IMR-90 (cell line): ENCODE measurements at regions not wholly inside any gene's neighbourhood (a gene's known extent, or its start where the extent isn't known, plus 50 kb on each side); places are given as distances from the start of the nearest gene placed in this dataset.

Experiments
- ATAC-seq: fragments of 200-7000 bp; cut with Tn5 transposase; 2 replicates; pipeline ENCODE4 v1.9.1; 2020; ENCODE audit warnings: low read depth, mild to moderate bottlenecking, moderate library complexity
- BruUV-seq: library from RNA; stranded (reverse); fragments of 400-500 nt; replicated peaks from 2 replicates; lab custom pipeline; 2021; lab: Mats Ljungman, UMichigan
- CTCF ChIA-PET: fragments of 300-600 bp; formaldehyde crosslinking; extraction: SDS; loops from one replicate; lab custom pipeline; 2021; ENCODE audit warnings: antibody characterized with exemption; lab: Yijun Ruan, JAX
- POLR2A ChIA-PET: fragments of 300-600 bp; sonication (Branson Sonifier 250); formaldehyde crosslinking; loops from one replicate; lab custom pipeline; 2022; ENCODE audit warnings: antibody characterized with exemption; ENCODE audit not compliant: unreplicated experiment; lab: Charles Lee
- DNase-seq: peaks from one replicate; pipeline ENCODE4 v3.0.0; 2013
- H2AFZ ChIP-seq: replicated peaks from 2 replicates; pipeline ENCODE3; 2013; ENCODE audit warnings: low read length, mild to moderate bottlenecking; ENCODE audit not compliant: poor library complexity
- H2AK5ac ChIP-seq: 2 replicates; pipeline ENCODE4 v1.6.1; 2013; ENCODE audit warnings: low read depth, low read length, inconsistent platforms
- H2AK9ac ChIP-seq: replicated peaks from 2 replicates; pipeline ENCODE3; 2013; ENCODE audit warnings: mild to moderate bottlenecking, low read depth, low read length, moderate library complexity; ENCODE audit not compliant: poor library complexity
- H2BK120ac ChIP-seq: 2 replicates; pipeline ENCODE4 v1.6.1; 2013; ENCODE audit warnings: low read depth, low read length, inconsistent platforms
- H2BK15ac ChIP-seq: 3 replicates; pipeline ENCODE4 v1.6.1; 2013; ENCODE audit warnings: low read depth, low read length, inconsistent platforms
- H2BK20ac ChIP-seq: 2 replicates; pipeline ENCODE4 v1.6.1; 2013; ENCODE audit warnings: low read depth, mild to moderate bottlenecking, inconsistent platforms, low read length, moderate library complexity
- H2BK5ac ChIP-seq: 2 replicates; pipeline ENCODE4 v1.6.1; 2013; ENCODE audit warnings: mild to moderate bottlenecking, low read depth, low read length, inconsistent platforms; ENCODE audit not compliant: poor library complexity, severe bottlenecking
- H3K14ac ChIP-seq: replicated peaks from 2 replicates; pipeline ENCODE4 v1.6.1; 2013; ENCODE audit warnings: low read depth, low read length, inconsistent platforms
- H3K18ac ChIP-seq: 2 replicates; pipeline ENCODE4 v1.6.1; 2013; ENCODE audit warnings: low read depth, low read length, control low read depth
- H3K23ac ChIP-seq: 2 replicates; pipeline ENCODE4 v1.6.1; 2013; ENCODE audit warnings: low read depth, low read length, inconsistent platforms
- H3K27ac ChIP-seq: 2 replicates; pipeline ENCODE4 v1.5.1; 2013; ENCODE audit warnings: mild to moderate bottlenecking, control low read depth, low read length; ENCODE audit not compliant: insufficient read depth
- H3K27me3 ChIP-seq: 2 replicates; pipeline ENCODE4 v1.6.1; 2013; ENCODE audit warnings: low read length; ENCODE audit not compliant: control insufficient read depth, insufficient read depth
- H3K36me3 ChIP-seq: 2 replicates; pipeline ENCODE4 v1.6.1; 2013; ENCODE audit warnings: low read length, mixed read lengths; ENCODE audit not compliant: control insufficient read depth, insufficient read depth
- H3K4ac ChIP-seq: 2 replicates; pipeline ENCODE4 v1.6.1; 2013; ENCODE audit warnings: low read depth, low read length, inconsistent platforms
- H3K4me1 ChIP-seq: 2 replicates; pipeline ENCODE4 v1.6.1; 2013; ENCODE audit warnings: low read length, mixed read lengths; ENCODE audit not compliant: control insufficient read depth, insufficient read depth
- H3K4me2 ChIP-seq: 2 replicates; pipeline ENCODE4 v1.6.1; 2013; ENCODE audit warnings: low read depth, mild to moderate bottlenecking, control low read depth, low read length, moderate library complexity
- H3K4me3 ChIP-seq: 2 replicates; pipeline ENCODE4 v1.5.1; 2013; ENCODE audit warnings: low read depth, mild to moderate bottlenecking, control low read depth, low read length, moderate library complexity; ENCODE audit not compliant: insufficient read depth
- H3K56ac ChIP-seq: 2 replicates; pipeline ENCODE4 v1.6.1; 2013; ENCODE audit warnings: low read length, inconsistent platforms; ENCODE audit not compliant: insufficient read depth; ENCODE audit errors: extremely low read depth
- H3K79me1 ChIP-seq, 2 experiments: 2 replicates each; pipeline ENCODE4 v1.6.1; 2013; ENCODE audit warnings: low read length in 2 of 2, inconsistent platforms in 1 of 2, low read depth in 1 of 2
- H3K9ac ChIP-seq: 2 replicates; pipeline ENCODE4 v1.6.1; 2013; ENCODE audit warnings: low read depth, low read length, control low read depth
- H3K9me1 ChIP-seq: 2 replicates; pipeline ENCODE4 v1.6.1; 2013; ENCODE audit warnings: low read length, inconsistent platforms; ENCODE audit not compliant: insufficient read depth
- H3K9me3 ChIP-seq: 2 replicates; pipeline ENCODE4 v1.6.1; 2013; ENCODE audit warnings: low read length; ENCODE audit not compliant: control insufficient read depth, insufficient read depth
- H4K20me1 ChIP-seq: 2 replicates; pipeline ENCODE4 v1.6.1; 2013; ENCODE audit warnings: low read length, inconsistent platforms; ENCODE audit not compliant: insufficient read depth
- H4K5ac ChIP-seq: 2 replicates; pipeline ENCODE4 v1.6.1; 2013; ENCODE audit warnings: mild to moderate bottlenecking, low read depth, low read length, control low read depth
- H4K8ac ChIP-seq, 2 experiments: 2 replicates each; pipeline ENCODE4 v1.6.1; 2013; ENCODE audit warnings: low read depth in 2 of 2, low read length in 2 of 2, control low read depth in 1 of 2, inconsistent platforms in 1 of 2
- H4K91ac ChIP-seq: 2 replicates; pipeline ENCODE4 v1.6.1; 2013; ENCODE audit warnings: low read depth, low read length, inconsistent platforms; ENCODE audit not compliant: insufficient read depth
- BHLHE40 ChIP-seq: fragments of 150-350 bp; IDR thresholded peaks from 2 replicates; pipeline ENCODE4 v1.6.1; 2016; ENCODE audit warnings: mild to moderate bottlenecking, low read depth, low read length
- CEBPB ChIP-seq: IDR thresholded peaks from 2 replicates; pipeline ENCODE4 v1.6.1; 2012; ENCODE audit warnings: low read depth, low read length, improper control_type of control experiment
- CHD1 ChIP-seq: IDR thresholded peaks from 2 replicates; pipeline ENCODE4 v1.6.1; 2012; ENCODE audit warnings: low read depth, low read length, improper control_type of control experiment
- CTCF ChIP-seq: conservative IDR thresholded peaks from 2 replicates; pipeline ENCODE4 v1.5.1; 2012; ENCODE audit warnings: mild to moderate bottlenecking, low read depth, low read length, improper control_type of control experiment
- ELK1 ChIP-seq: fragments of 150-350 bp; IDR thresholded peaks from 2 replicates; pipeline ENCODE4 v1.6.1; 2016; ENCODE audit warnings: low read depth, mild to moderate bottlenecking, low read length, moderate library complexity, borderline replicate concordance
- FOS ChIP-seq: fragments of 150-350 bp; IDR thresholded peaks from 2 replicates; pipeline ENCODE4 v1.6.1; 2016; ENCODE audit warnings: low read depth, low read length
- MAFK ChIP-seq: IDR thresholded peaks from 2 replicates; pipeline ENCODE4 v1.6.1; 2012; ENCODE audit warnings: low read depth, low read length, improper control_type of control experiment
- MAZ ChIP-seq: IDR thresholded peaks from 2 replicates; pipeline ENCODE4 v1.6.1; 2012; ENCODE audit warnings: low read depth, mild to moderate bottlenecking, low read length, improper control_type of control experiment, moderate library complexity, borderline replicate concordance
- MXI1 ChIP-seq: IDR thresholded peaks from 2 replicates; pipeline ENCODE4 v1.6.1; 2012; ENCODE audit warnings: low read depth, mild to moderate bottlenecking, low read length, moderate library complexity, borderline replicate concordance
- NFE2L2 ChIP-seq: fragments of 150-350 bp; IDR thresholded peaks from 2 replicates; pipeline ENCODE4 v1.6.1; 2016; ENCODE audit warnings: low read depth, mild to moderate bottlenecking, low read length
- POLR2A ChIP-seq: IDR thresholded peaks from 2 replicates; pipeline ENCODE4 v1.6.1; 2012; ENCODE audit warnings: mild to moderate bottlenecking, low read depth, low read length
- RAD21 ChIP-seq: IDR thresholded peaks from 2 replicates; pipeline ENCODE4 v1.6.1; 2012; ENCODE audit warnings: low read length, improper control_type of control experiment
- RCOR1 ChIP-seq: IDR thresholded peaks from 2 replicates; pipeline ENCODE4 v1.6.1; 2012; ENCODE audit warnings: mild to moderate bottlenecking, low read length, improper control_type of control experiment; ENCODE audit not compliant: insufficient replicate concordance
- RFX5 ChIP-seq: IDR thresholded peaks from 2 replicates; pipeline ENCODE4 v1.8.0; 2012; ENCODE audit warnings: low read depth, mild to moderate bottlenecking, low read length, moderate library complexity
- SMC3 ChIP-seq: fragments of 150-350 bp; IDR thresholded peaks from 2 replicates; pipeline ENCODE4 v1.6.1; 2016; ENCODE audit warnings: low read depth, mild to moderate bottlenecking, antibody characterized with exemption, low read length, moderate library complexity
- USF2 ChIP-seq: fragments of 150-350 bp; IDR thresholded peaks from 2 replicates; pipeline ENCODE4 v1.6.1; 2017; ENCODE audit warnings: mild to moderate bottlenecking, antibody characterized with exemption, low read length, low read depth
- WGBS, 2 experiments: methylation state at CpG; one replicate each; pipeline versions ENCODE4 v1.1.5 to v1.1.7; 2013; ENCODE audit warnings: missing lambda C conversion rate in 2 of 2; ENCODE audit not compliant: insufficient read length in 1 of 2; ENCODE audit errors: extremely low coverage in 2 of 2; 5-methylcytosine and 5-hydroxymethylcytosine counted together
- dilution Hi-C: fragments of 300-500 bp; cut with HindIII; formaldehyde crosslinking; loops from one replicate; pipeline ENCODE4 v1.14.3; 2018; ENCODE audit warnings: low sequenced_read_pairs; ENCODE audit not compliant: unreplicated experiment
- in situ Hi-C: fragments of 300-500 bp; cut with MboI; formaldehyde crosslinking; loops from 3 replicates; pipeline ENCODE4 v1.14.3; 2019; ENCODE audit warnings: low sequenced_read_pairs, inconsistent platforms, mixed read lengths
- intact Hi-C: fragments of 100-400 bp; cut with micrococcal nuclease; formaldehyde crosslinking; loops from 2 replicates; pipeline ENCODE4 v1.10.0; 2022

GRCh38 chr2:56754066-56754615 lies 570.4 kb downstream of the CCDC85A start:
- Histone ChIP-seq H3K4me2 (no peak overlapping the region), H2BK20ac (no peak overlapping the region), H2AFZ (no peak overlapping the region), H4K91ac (no peak overlapping the region), H3K18ac (no peak overlapping the region), H4K5ac (no peak overlapping the region), H3K9me1 (no peaks in the 10 kb centered on the region), H3K4ac (no peak overlapping the region), H2BK15ac (no peak overlapping the region), H3K27me3 (no peaks in the 10 kb centered on the region), H3K14ac (no peak overlapping the region), H2AK9ac (no peak overlapping the region), H3K56ac (no peak overlapping the region), H3K4me3 (no peak overlapping the region), H2BK120ac (no peak overlapping the region), H3K4me1 (no peaks in the 10 kb centered on the region), H2AK5ac (no peak overlapping the region), H3K9ac (no peak overlapping the region), H3K9me3 (no peaks in the 10 kb centered on the region), H4K20me1 (no peaks in the 10 kb centered on the region), H3K79me1 (no peaks in the 10 kb centered on the region), H4K8ac (no peak overlapping the region), H2BK5ac (no peak overlapping the region), H3K36me3 (no peaks in the 10 kb centered on the region), H3K27ac (no peak overlapping the region), H3K23ac (no peak overlapping the region)
- intact Hi-C loops: no loop called here
- TF ChIP-seq ELK1: no peak
- no peak for TF ChIP-seq CHD1
- no peak for TF ChIP-seq USF2
- TF ChIP-seq RAD21: no peak
- no peak for TF ChIP-seq FOS
- TF ChIP-seq MAFK: no peak
- TF ChIP-seq MAZ: no peak
- no peak for TF ChIP-seq CEBPB
- no peak for TF ChIP-seq BHLHE40
- TF ChIP-seq SMC3: no peak
- TF ChIP-seq RCOR1: no peak
- no peak for TF ChIP-seq RFX5
- no peak for TF ChIP-seq CTCF
- TF ChIP-seq NFE2L2: no peak
- TF ChIP-seq MXI1: no peak
- TF ChIP-seq POLR2A: no peak
- POLR2A ChIA-PET: no interaction called here
- ATAC-seq: no peak
- CTCF ChIA-PET: no interaction called here
- no TSS peak for BruUV-seq
- dilution Hi-C loops: no loop called here
- WGBS, 2 experiments: 28% methylated on average over 3 of the region's 10 CpGs; no CpG with 5 or more reads in 1 of the 2 experiments
- in situ Hi-C loops: no loop called here
- no peak for DNase-seq
